ENCODE measurements at regions not wholly inside any gene's neighbourhood (a gene's known extent, or its start where the extent isn't known, plus 50 kb on each side); places are given as distances from the start of the nearest gene placed in this dataset.

GRCh38 chr4:160927311-160927710, 1236.5 kb downstream of the FSTL5 start:
- Mint-ChIP-seq H3K27me3 (ENCODE audit: low read depth) (no peaks in the 10 kb centered on the region), H3K36me3 (ENCODE audit: low read depth) (no peaks in the 10 kb centered on the region)

GRCh38 chr4:160928482-160928881, 1235.3 kb downstream of the FSTL5 start:
- no peak for TF ChIP-seq CTCF (conservative IDR thresholded peaks at IDR 0.05)
- Mint-ChIP-seq H3K9me3 (no peaks in the 10 kb centered on the region), H3K4me3 (no peak overlapping the region), H3K27me3 (ENCODE audit: low read depth) (no peaks in the 10 kb centered on the region), H3K27ac (ENCODE audit: unreplicated experiment) (no peak overlapping the region), H3K4me1 (no peaks in the 10 kb centered on the region), H3K36me3 (ENCODE audit: low read depth) (no peaks in the 10 kb centered on the region)
- DNase-seq (ENCODE audit: low read depth, low spot score) = no peak

More at GRCh38 chr4:160927311-160927710, 1236.5 kb downstream of the FSTL5 start:
- TF ChIP-seq CTCF (conservative IDR thresholded peaks at IDR 0.05) = no peak
- Mint-ChIP-seq H3K4me1 (no peaks in the 10 kb centered on the region), H3K27ac (ENCODE audit: unreplicated experiment) (no peak overlapping the region), H3K4me3 (no peak overlapping the region), H3K9me3 (no peaks in the 10 kb centered on the region)
- no peak for DNase-seq (ENCODE audit: low read depth, low spot score)

GRCh38 chr4:160947653-160948052, 1216.1 kb downstream of the FSTL5 start:
- H3K9me3 Mint-ChIP-seq = peaks cover 2% of the 10 kb centered on the region
- DNase-seq (ENCODE audit: low read depth, low spot score) = no peak
- H3K36me3 Mint-ChIP-seq (ENCODE audit: low read depth) = no peaks in the 10 kb centered on the region
- H3K27me3 Mint-ChIP-seq (ENCODE audit: low read depth) = no peaks in the 10 kb centered on the region
- no peak overlapping the region for H3K27ac Mint-ChIP-seq (ENCODE audit: unreplicated experiment)
- H3K4me3 Mint-ChIP-seq = no peak overlapping the region
- no peaks in the 10 kb centered on the region for H3K4me1 Mint-ChIP-seq
- TF ChIP-seq CTCF (conservative IDR thresholded peaks at IDR 0.05) = no peak

GRCh38 chr4:160956875-160957274, 1206.9 kb downstream of the FSTL5 start:
- DNase-seq (ENCODE audit: low read depth, low spot score) = no peak
- Mint-ChIP-seq H3K4me1 (no peaks in the 10 kb centered on the region), H3K4me3 (no peak overlapping the region), H3K36me3 (ENCODE audit: low read depth) (no peaks in the 10 kb centered on the region), H3K9me3 (no peaks in the 10 kb centered on the region), H3K27ac (ENCODE audit: unreplicated experiment) (no peak overlapping the region), H3K27me3 (ENCODE audit: low read depth) (no peaks in the 10 kb centered on the region)
- no peak for TF ChIP-seq CTCF (conservative IDR thresholded peaks at IDR 0.05)

GRCh38 chr4:160969925-160970324, 1193.9 kb downstream of the FSTL5 start:
- no peak overlapping the region for H3K27ac Mint-ChIP-seq (ENCODE audit: unreplicated experiment)
- TF ChIP-seq CTCF (conservative IDR thresholded peaks at IDR 0.05) = no peak
- no peaks in the 10 kb centered on the region for H3K36me3 Mint-ChIP-seq (ENCODE audit: low read depth)
- no peak overlapping the region for H3K4me3 Mint-ChIP-seq
- DNase-seq (ENCODE audit: low read depth, low spot score) = no peak
- H3K9me3 Mint-ChIP-seq = no peaks in the 10 kb centered on the region
- no peaks in the 10 kb centered on the region for H3K4me1 Mint-ChIP-seq
- H3K27me3 Mint-ChIP-seq (ENCODE audit: low read depth) = no peaks in the 10 kb centered on the region

- Mint-ChIP-seq H3K27ac (ENCODE audit: unreplicated experiment) (no peak overlapping the region), H3K9me3 (no peaks in the 10 kb centered on the region), H3K36me3 (ENCODE audit: low read depth) (no peaks in the 10 kb centered on the region), H3K27me3 (ENCODE audit: low read depth) (no peaks in the 10 kb centered on the region), H3K4me1 (no peaks in the 10 kb centered on the region), H3K4me3 (no peak overlapping the region)
- no peak for DNase-seq (ENCODE audit: low read depth, low spot score)
- TF ChIP-seq CTCF (conservative IDR thresholded peaks at IDR 0.05) = no peak
These were observed 1183.7 kb downstream of the FSTL5 start for GRCh38 chr4:160980091-160980490.

Data from neural crest cell (in vitro differentiated cells).